GM19452 (cell line): ENCODE measurements at regions not wholly inside any gene's neighbourhood (a gene's known extent, or its start where the extent isn't known, plus 50 kb on each side); places are given as distances from the start of the nearest gene placed in this dataset.
"Not testable (repeated sequence)": the region's sequence is repeated elsewhere in the genome, so short reads cannot be mapped to it uniquely, and the experiment has no call there.

Experiments used
- ATAC-seq: cut with Tn5 transposase; IDR thresholded peaks from one replicate; pipeline ENCODE4 v1.9.1; 2021; ENCODE audit not compliant: unreplicated experiment

DNA sequence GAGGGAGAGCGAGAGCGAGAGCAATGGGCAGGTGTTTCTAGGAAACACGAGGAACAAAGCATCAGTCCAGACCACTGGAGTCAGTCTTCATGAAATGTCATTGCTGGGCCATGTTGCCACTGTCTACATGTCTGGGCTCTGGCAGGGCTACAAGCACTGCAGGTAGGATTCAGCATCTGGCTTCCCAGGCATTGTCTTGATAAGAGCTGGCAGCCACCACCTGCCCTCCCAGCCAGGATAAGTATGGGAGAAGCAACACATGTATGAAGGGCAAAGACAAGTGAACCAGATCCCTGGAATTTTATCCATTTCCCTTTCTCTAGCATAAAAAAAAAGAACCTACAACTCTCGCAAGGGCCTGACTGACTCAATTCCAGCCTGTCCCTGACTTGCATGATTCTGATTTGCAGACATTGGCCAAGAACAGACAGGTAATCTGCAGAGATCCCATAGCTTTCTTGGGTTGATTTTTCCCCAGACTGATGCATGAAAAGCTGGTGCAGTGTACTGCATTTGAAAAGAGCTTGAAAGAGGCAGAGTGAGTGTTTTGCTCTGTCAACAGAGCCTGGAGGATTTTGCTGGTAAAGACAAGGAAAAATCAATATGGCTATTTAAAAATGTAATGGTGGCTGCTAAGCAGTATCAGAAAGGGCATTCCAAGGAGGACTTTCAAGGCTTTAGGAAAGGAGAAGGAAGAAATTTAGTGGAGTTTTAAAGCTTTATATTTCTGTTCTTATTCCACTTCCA is 157.2 kb upstream of the MYRIP start:
- ATAC-seq: no peak

GRCh38 chr3:39655718-39656117 is 153.7 kb upstream of the MYRIP start:
- not testable (repeated sequence) for ATAC-seq

DNA sequence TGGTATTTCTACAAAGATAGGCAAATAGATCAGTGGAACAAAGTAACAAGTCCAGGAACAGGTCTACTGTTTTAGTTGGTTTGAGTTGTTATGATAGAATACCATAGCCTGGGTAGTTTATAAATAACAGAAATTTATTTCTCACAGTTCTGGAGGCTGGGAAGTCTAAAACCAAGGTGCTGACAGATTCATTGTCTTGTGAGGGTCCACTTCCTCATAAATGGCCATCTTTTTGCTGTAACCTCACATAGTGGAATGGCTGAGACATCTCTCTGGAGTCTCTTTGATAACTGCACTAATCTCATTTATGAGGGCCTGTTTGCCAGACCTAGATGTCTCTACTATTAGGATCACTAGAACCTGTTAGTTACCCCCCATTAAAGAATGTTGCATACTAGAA is 152.3 kb upstream of the MYRIP start:
- no peak for ATAC-seq

GRCh38 chr3:39657775-39658174 is 151.6 kb upstream of the MYRIP start:
- no peak for ATAC-seq

GRCh38 chr3:39664931-39665330 is 144.5 kb upstream of the MYRIP start:
- ATAC-seq: no peak

DNA sequence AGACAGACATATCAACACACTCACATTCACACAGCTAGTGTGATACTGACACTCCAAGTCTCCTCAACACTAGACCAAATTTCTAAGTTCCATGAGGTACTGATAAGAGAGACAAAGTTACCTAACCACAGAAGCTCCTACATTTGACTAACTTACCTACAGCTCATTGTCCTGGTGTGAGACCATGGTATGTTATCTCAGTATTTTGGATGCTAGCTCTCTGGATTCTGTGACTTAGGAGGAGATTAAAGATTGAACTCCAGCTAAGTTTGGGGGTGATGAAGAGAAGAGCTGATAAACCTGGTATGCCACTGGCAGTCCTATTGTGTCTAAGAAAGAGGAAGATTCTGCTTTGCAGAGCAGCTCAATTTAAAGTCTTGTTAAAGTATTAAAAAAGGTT is 144.0 kb upstream of the MYRIP start:
- no peak for ATAC-seq

- ATAC-seq: no peak
Observed at GRCh38 chr3:39668420-39668819, 141.0 kb upstream of the MYRIP start.

DNA sequence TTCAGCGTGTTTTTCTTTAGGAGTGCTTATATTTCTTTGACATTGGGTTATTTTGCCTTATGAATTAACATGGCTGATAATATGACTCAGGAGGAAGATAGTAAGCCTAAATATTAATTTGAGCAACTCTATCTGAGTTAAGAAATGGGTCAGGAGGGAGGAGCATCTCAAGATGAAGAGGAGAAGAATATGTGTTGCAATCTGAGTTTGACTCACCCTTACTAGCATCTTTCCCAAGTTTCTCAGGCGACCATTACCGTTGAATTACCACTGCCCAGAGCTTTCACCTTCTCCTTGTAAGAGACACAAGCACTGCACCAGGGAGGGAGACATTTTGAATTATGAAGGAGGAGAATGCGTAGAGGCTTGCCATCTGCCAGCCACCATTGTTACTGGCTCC is 138.3 kb upstream of the MYRIP start:
- no peak for ATAC-seq

DNA sequence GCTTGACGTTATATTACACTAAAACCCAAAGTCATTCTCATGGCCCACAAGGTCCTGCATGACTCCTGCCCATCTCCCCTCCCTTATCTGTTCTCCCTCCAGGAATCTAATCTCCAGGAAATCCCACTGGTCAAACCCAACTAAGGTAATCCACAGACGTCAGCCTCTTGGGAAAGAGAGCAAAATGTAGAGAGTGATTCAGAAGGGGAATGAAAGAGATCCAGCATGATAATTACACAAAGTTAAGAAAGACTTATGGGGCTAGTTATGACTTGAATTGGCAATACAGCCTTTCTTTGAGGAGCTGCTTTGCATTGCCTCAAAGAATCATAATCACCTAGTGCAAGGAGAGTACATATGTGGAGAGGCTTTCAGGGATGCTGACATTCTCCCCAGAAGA is 137.8 kb upstream of the MYRIP start:
- ATAC-seq: no peak

- no peak for ATAC-seq
Observed at GRCh38 chr3:39705351-39705900, 104.0 kb upstream of the MYRIP start.

DNA sequence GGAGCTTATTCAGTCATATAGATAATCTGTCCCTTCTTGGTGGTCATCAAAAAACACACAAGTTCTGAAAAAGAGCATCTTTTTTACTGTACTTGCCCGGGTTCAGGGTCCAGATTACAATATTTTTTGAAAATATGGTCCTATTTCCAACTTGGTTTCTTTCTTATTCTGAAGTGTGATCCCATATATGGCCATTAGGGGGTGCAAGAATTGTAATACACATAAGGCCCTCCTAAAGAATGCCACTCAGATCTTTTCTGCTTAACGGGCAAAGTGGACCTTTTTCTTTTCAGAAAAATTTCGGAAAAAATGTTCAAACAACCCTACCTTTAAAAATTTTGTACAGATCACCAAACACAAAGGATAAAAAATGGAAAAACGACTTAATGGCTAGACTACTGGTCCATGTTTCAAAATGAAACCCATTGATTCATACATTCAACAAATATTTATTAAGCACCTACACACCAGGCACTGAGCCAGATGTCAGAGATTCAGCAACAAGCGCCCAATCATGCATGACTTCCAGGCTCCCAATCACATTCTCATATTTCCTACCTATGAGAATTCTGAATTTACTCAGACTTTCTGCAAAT is 102.0 kb upstream of the MYRIP start:
- peak; percentile 71 for ATAC-seq

- ATAC-seq: no peak
Observed at GRCh38 chr3:39712413-39713048, 96.9 kb upstream of the MYRIP start.

DNA sequence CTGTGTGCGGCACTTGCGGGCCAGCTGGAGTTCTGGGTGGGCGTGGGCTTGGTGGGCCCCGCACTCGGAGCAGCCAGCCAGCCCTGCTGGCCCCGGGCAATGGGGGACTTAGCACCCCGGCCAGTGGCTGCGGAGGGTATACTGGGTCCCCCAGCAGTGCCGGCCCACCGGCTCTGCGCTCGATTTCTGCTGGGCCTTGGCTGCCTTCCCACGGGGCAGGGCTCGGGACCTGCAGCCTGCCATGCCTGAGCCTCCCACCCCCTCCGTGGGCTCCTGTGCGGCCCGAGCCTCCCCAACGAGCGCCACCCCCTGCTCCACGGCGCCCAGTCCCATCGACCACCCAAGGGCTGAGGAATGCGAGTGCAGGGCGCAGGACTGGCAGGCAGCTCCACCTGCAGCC is 96.1 kb upstream of the MYRIP start:
- ATAC-seq: not testable (repeated sequence)

GRCh38 chr3:39716849-39717248 is 92.6 kb upstream of the MYRIP start:
- ATAC-seq: no peak

GRCh38 chr3:39718674-39719595 is 90.5 kb upstream of the MYRIP start:
- ATAC-seq: no peak

GRCh38 chr3:39721076-39721475 is 88.3 kb upstream of the MYRIP start:
- no peak for ATAC-seq

- no peak for ATAC-seq
Observed at GRCh38 chr3:39724233-39724846, 85.1 kb upstream of the MYRIP start.

- no peak for ATAC-seq
Observed at GRCh38 chr3:39725321-39725720, 84.1 kb upstream of the MYRIP start.

- ATAC-seq: no peak
Observed at GRCh38 chr3:39727415-39727814, 82.0 kb upstream of the MYRIP start.

GRCh38 chr3:39733804-39734203 is 75.6 kb upstream of the MYRIP start:
- no peak for ATAC-seq

GRCh38 chr3:39739658-39740057 is 69.8 kb upstream of the MYRIP start:
- ATAC-seq: not testable (repeated sequence)
